RKO (cell line): ENCODE measurements at regions not wholly inside any gene's neighbourhood (a gene's known extent, or its start where the extent isn't known, plus 50 kb on each side); places are given as distances from the start of the nearest gene placed in this dataset.

ENCODE experiments used
- DNase-seq: peaks from one replicate; pipeline ENCODE4 v3.0.0-alpha.2; 2016; ENCODE audit warnings: low spot score

- DNase-seq = no peak
Observed at GRCh38 chr9:27625751-27626150, 52.5 kb upstream of the C9orf72 start.

GRCh38 chr9:27626244-27627187 is 53.2 kb upstream of the C9orf72 start:
- DNase-seq = peak; percentile 29

- DNase-seq = no peak
Observed at GRCh38 chr9:27627188-27627564, 53.9 kb upstream of the C9orf72 start.

- DNase-seq = no peak
Observed at GRCh38 chr9:27628311-27628710, 55.0 kb upstream of the C9orf72 start.

- DNase-seq = no peak
Observed at GRCh38 chr9:27629425-27629824, 56.1 kb upstream of the C9orf72 start.

GRCh38 chr9:27632254-27632653 is 59.0 kb upstream of the C9orf72 start:
- DNase-seq = no peak

GRCh38 chr9:27633764-27634163 is 60.5 kb upstream of the C9orf72 start:
- no peak for DNase-seq

GRCh38 chr9:27634879-27635278 is 61.6 kb upstream of the C9orf72 start:
- no peak for DNase-seq

- DNase-seq = no peak
Observed at GRCh38 chr9:27638716-27639115, 65.4 kb upstream of the C9orf72 start.

- no peak for DNase-seq
Observed at GRCh38 chr9:27645161-27645840, 72.0 kb upstream of the C9orf72 start.

GRCh38 chr9:27653246-27653645 is 80.0 kb upstream of the C9orf72 start:
- DNase-seq = no peak

GRCh38 chr9:27653957-27654356 is 80.7 kb upstream of the C9orf72 start:
- no peak for DNase-seq

GRCh38 chr9:27654629-27655285 is 81.5 kb upstream of the C9orf72 start:
- DNase-seq = no peak

- DNase-seq = no peak
Observed at GRCh38 chr9:27655441-27655840, 82.2 kb upstream of the C9orf72 start.

GRCh38 chr9:27659001-27659400 is 85.7 kb upstream of the C9orf72 start:
- no peak for DNase-seq

GRCh38 chr9:27659571-27659970 is 86.3 kb upstream of the C9orf72 start:
- no peak for DNase-seq

GRCh38 chr9:27660148-27660547 is 86.9 kb upstream of the C9orf72 start:
- DNase-seq = no peak

GRCh38 chr9:27663526-27663925 is 90.2 kb upstream of the C9orf72 start:
- DNase-seq = no peak

- DNase-seq = no peak
Observed at GRCh38 chr9:27664121-27664779, 91.0 kb upstream of the C9orf72 start.

GRCh38 chr9:27665136-27665535 is 91.9 kb upstream of the C9orf72 start:
- DNase-seq = no peak

GRCh38 chr9:27668280-27668679 is 95.0 kb upstream of the C9orf72 start:
- DNase-seq = no peak

GRCh38 chr9:27671636-27672035 is 98.4 kb upstream of the C9orf72 start:
- no peak for DNase-seq
